HepG2 (cell line): ENCODE measurements at regions not wholly inside any gene's neighbourhood (a gene's known extent, or its start where the extent isn't known, plus 50 kb on each side); places are given as distances from the start of the nearest gene placed in this dataset.

Experiments
- ATAC-seq: fragments of 200-7000 bp; cut with Tn5 transposase; 3 replicates; pipeline ENCODE4 v1.9.1; 2020; ENCODE audit warnings: mild to moderate bottlenecking, moderate library complexity
- BruUV-seq: library from RNA; stranded (reverse); fragments of 400-500 nt; replicated peaks from 2 replicates; lab custom pipeline; 2021; lab: Mats Ljungman, UMichigan
- CTCF ChIA-PET: fragments of 300-600 bp; formaldehyde crosslinking; extraction: SDS; loops from one replicate; lab custom pipeline; 2021; ENCODE audit warnings: low total read pairs, inconsistent platforms, low intra/inter-chr PET ratio; lab: Yijun Ruan, JAX
- POLR2A ChIA-PET: fragments of 350-600 bp; sonication (Branson Sonifier 250); formaldehyde crosslinking; loops from one replicate; lab custom pipeline; 2020; ENCODE audit warnings: antibody characterized with exemption, inconsistent platforms; lab: Yijun Ruan, JAX
- DNase-seq: peaks from one replicate; pipeline ENCODE4 v3.0.0-alpha.2; 2015; ENCODE audit warnings: low spot score
- FAIRE-seq: peaks from 3 replicates; lab custom pipeline; 2011; peaks lifted over from hg19 to GRCh38; lab: Jason Lieb, UNC
- H2AFZ ChIP-seq: one replicate; pipeline ENCODE4 v1.6.1; 2011; ENCODE audit warnings: low read length, inconsistent platforms
- H3K27ac ChIP-seq: fragments of 300-600 bp; 3 replicates; pipeline ENCODE4 v1.8.0; 2011; ENCODE audit warnings: mixed run types, mild to moderate bottlenecking, mixed read lengths, low read length, inconsistent platforms; ENCODE audit not compliant: insufficient read depth; ENCODE audit errors: extremely low read length
- H3K27me3 ChIP-seq, 2 experiments: fragments of 200-600 bp in 1 of 2; 2 replicates in 1 of 2; 3 replicates in 1 of 2; pipeline versions ENCODE4 v1.6.0 to v1.8.0; 2011; ENCODE audit warnings: low read length in 2 of 2, mild to moderate bottlenecking in 2 of 2, moderate library complexity in 2 of 2, inconsistent platforms in 1 of 2; ENCODE audit not compliant: insufficient read depth in 2 of 2, control insufficient read depth in 1 of 2
- H3K36me3 ChIP-seq, 2 experiments: fragments of 200-600 bp in 1 of 2; replicated peaks in 1 of 2; 2 replicates in 1 of 2; 3 replicates in 1 of 2; pipeline versions ENCODE4 v1.5.1 to v1.8.0; 2011; ENCODE audit warnings: low read length in 2 of 2, inconsistent platforms in 1 of 2; ENCODE audit not compliant: insufficient read depth in 2 of 2, control insufficient read depth in 1 of 2
- H3K4me1 ChIP-seq: 2 replicates; pipeline ENCODE4 v1.5.1; 2012; ENCODE audit warnings: low read length, inconsistent platforms; ENCODE audit not compliant: insufficient read depth
- H3K4me2 ChIP-seq: 2 replicates; pipeline ENCODE4 v1.6.0; 2011; ENCODE audit warnings: low read depth, low read length, inconsistent platforms
- H3K4me3 ChIP-seq, 3 experiments: fragments of 200-600 bp in 1 of 3; sonication (generic), shearing (Covaris generic) in 1 of 3; replicated peaks in 1 of 3; 2 replicates each; pipeline ENCODE4 v1.5.1; 2011 to 2016; ENCODE audit warnings: low read length in 3 of 3, inconsistent platforms in 2 of 3, low read depth in 2 of 3, mild to moderate bottlenecking in 2 of 3, control low read depth in 1 of 3, mixed read lengths in 1 of 3; ENCODE audit not compliant: insufficient read depth in 1 of 3
- H3K79me2 ChIP-seq: one replicate; pipeline ENCODE4 v1.6.1; 2011; ENCODE audit warnings: low read length, inconsistent platforms; ENCODE audit not compliant: insufficient read depth
- H3K9ac ChIP-seq: 2 replicates; pipeline ENCODE4 v1.6.0; 2011; ENCODE audit warnings: mild to moderate bottlenecking, low read depth, low read length, inconsistent platforms; ENCODE audit not compliant: insufficient read depth
- H3K9me3 ChIP-seq: 2 replicates; pipeline ENCODE4 v1.5.1; 2012; ENCODE audit warnings: mild to moderate bottlenecking, low read length
- H4K20me1 ChIP-seq: 2 replicates; pipeline ENCODE4 v1.6.0; 2011; ENCODE audit warnings: inconsistent platforms, mild to moderate bottlenecking, low read length, moderate library complexity; ENCODE audit not compliant: insufficient read depth
- ATF3 ChIP-seq: sonication (generic); formaldehyde crosslinking; IDR thresholded peaks from 2 replicates; pipeline ENCODE4 v1.4.0; 2020; ENCODE audit warnings: missing genetic modification reagents
- CEBPG ChIP-seq: IDR thresholded peaks from 2 replicates; pipeline ENCODE4 v1.6.1; 2016
- FUBP1 ChIP-seq: sonication (generic); formaldehyde crosslinking; IDR thresholded peaks from 2 replicates; pipeline ENCODE4 v1.5.1; 2020; ENCODE audit warnings: missing genetic modification reagents, mild to moderate bottlenecking, borderline replicate concordance
- JUN ChIP-seq: sonication (generic); formaldehyde crosslinking; IDR thresholded peaks from 2 replicates; pipeline ENCODE4 v1.4.0; 2020; ENCODE audit warnings: mild to moderate bottlenecking, missing genetic modification reagents
- MAZ ChIP-seq, 2 experiments: sonication (generic) in 1 of 2; formaldehyde crosslinking in 1 of 2; IDR thresholded peaks; 2 replicates each; pipeline versions ENCODE4 v1.5.0 to v1.6.1; 2012 to 2020; ENCODE audit warnings: low read depth in 2 of 2, mild to moderate bottlenecking in 2 of 2, borderline replicate concordance in 1 of 2, improper control_type of control experiment in 1 of 2, low read length in 1 of 2, missing genetic modification reagents in 1 of 2, moderate library complexity in 1 of 2
- SIX4 ChIP-seq: sonication (generic); formaldehyde crosslinking; IDR thresholded peaks from 2 replicates; pipeline ENCODE4 v1.4.0; 2020; ENCODE audit warnings: missing genetic modification reagents
- SNRNP70 ChIP-seq: fragments of 200-400 bp; formaldehyde crosslinking; IDR thresholded peaks from 2 replicates; pipeline ENCODE4 v1.6.1; 2017; ENCODE audit warnings: mild to moderate bottlenecking, low read depth, low read length, moderate library complexity
- SRY ChIP-seq: sonication (generic); formaldehyde crosslinking; IDR thresholded peaks from 2 replicates; pipeline ENCODE4 v1.8.0; 2022; ENCODE audit warnings: mild to moderate bottlenecking, missing genetic modification reagents
- THAP9 ChIP-seq: sonication (generic); formaldehyde crosslinking; IDR thresholded peaks from 2 replicates; pipeline ENCODE4; 2020; ENCODE audit warnings: missing genetic modification reagents, mild to moderate bottlenecking, borderline replicate concordance
- TOPORS ChIP-seq: sonication (generic); formaldehyde crosslinking; IDR thresholded peaks from 2 replicates; pipeline ENCODE4 v1.8.0; 2023; ENCODE audit warnings: mild to moderate bottlenecking, missing genetic modification reagents
- ZNF362 ChIP-seq: sonication (generic); formaldehyde crosslinking; IDR thresholded peaks from 2 replicates; pipeline ENCODE4 v1.4.0; 2020; ENCODE audit warnings: missing genetic modification reagents, mild to moderate bottlenecking, borderline replicate concordance
- ZNF484 ChIP-seq: sonication (generic); formaldehyde crosslinking; IDR thresholded peaks from 2 replicates; pipeline ENCODE4 v1.5.1; 2020; ENCODE audit warnings: mild to moderate bottlenecking, low read depth, missing genetic modification reagents, borderline replicate concordance
- ZNF850 ChIP-seq: sonication (generic); formaldehyde crosslinking; conservative IDR thresholded peaks from 2 replicates; pipeline ENCODE4 v1.9.0; 2021; ENCODE audit warnings: mild to moderate bottlenecking, missing genetic modification reagents
- WGBS: methylation state at CpG from one replicate; pipeline ENCODE4 v1.1.6; 2017; ENCODE audit warnings: low lambda C conversion rate; 5-methylcytosine and 5-hydroxymethylcytosine counted together
- in situ Hi-C: cut with HindIII; loops from 2 replicates; pipeline ENCODE4 v1.10.0; 2017; ENCODE audit warnings: low pct_unique_long_range_greater_than_20kb; ENCODE audit not compliant: extremely low pct_ligation_motif_present
- intact Hi-C: fragments of 100-400 bp; cut with micrococcal nuclease; formaldehyde crosslinking; loops from one replicate; pipeline ENCODE4 v1.10.0; 2022; ENCODE audit not compliant: unreplicated experiment

GRCh38 chr4:124874172-124874450 is 161.6 kb upstream of the ANKRD50 start:
- ChIA-PET POLR2A (no interaction called here), CTCF (no interaction called here)
- no peaks in the 10 kb centered on the region for H3K4me1 ChIP-seq
- peaks cover 9% of the 10 kb centered on the region for H3K9me3 ChIP-seq
- in situ Hi-C loops (no loop called here), intact Hi-C loops (no loop called here)
- H3K4me3 ChIP-seq, result no peak overlapping the region
- no peak for DNase-seq
- no peak for ATAC-seq
- no peak overlapping the region for H3K27ac ChIP-seq
- TF ChIP-seq ZNF484 (CRISPR knock-in tag), result no peak
- TF ChIP-seq JUN (CRISPR knock-in tag), result no peak
- no peak for TF ChIP-seq SRY (CRISPR knock-in tag)
- no peak for TF ChIP-seq MAZ (IDR thresholded peaks at IDR 0.05; ENCODE audit: borderline replicate concordance, low read depth, low read length)
- no peak for TF ChIP-seq MAZ (CRISPR knock-in tag; IDR thresholded peaks at IDR 0.05; ENCODE audit: low read depth)
- no peak for TF ChIP-seq THAP9 (CRISPR knock-in tag)
- no peak for TF ChIP-seq FUBP1
- no peak for TF ChIP-seq ZNF850
- TF ChIP-seq TOPORS (CRISPR knock-in tag), result no peak
- TF ChIP-seq ATF3 (CRISPR knock-in tag), result no peak
- TF ChIP-seq SIX4, result no peak
- TF ChIP-seq ZNF362, result no peak
- no peak for TF ChIP-seq CEBPG (CRISPR knock-in tag)
- no peak for TF ChIP-seq SNRNP70
- no peak overlapping the region for H3K9ac ChIP-seq
- no peaks in the 10 kb centered on the region for H3K27me3 ChIP-seq
- no peak overlapping the region for H2AFZ ChIP-seq
- H4K20me1 ChIP-seq, result no peaks in the 10 kb centered on the region
- FAIRE-seq, result no peak
- H3K36me3 ChIP-seq, result no peaks in the 10 kb centered on the region
- no peak overlapping the region for H3K4me2 ChIP-seq
- WGBS, result 36% methylated on average over 2 of the region's 2 CpGs
- H3K79me2 ChIP-seq, result no peaks in the 10 kb centered on the region
- no TSS peak for BruUV-seq
